ENCODE measurements at regions not wholly inside any gene's neighbourhood (a gene's known extent, or its start where the extent isn't known, plus 50 kb on each side); places are given as distances from the start of the nearest gene placed in this dataset.
"Not testable (repeated sequence)": the region's sequence is repeated elsewhere in the genome, so short reads cannot be mapped to it uniquely, and the experiment has no call there.

DNA sequence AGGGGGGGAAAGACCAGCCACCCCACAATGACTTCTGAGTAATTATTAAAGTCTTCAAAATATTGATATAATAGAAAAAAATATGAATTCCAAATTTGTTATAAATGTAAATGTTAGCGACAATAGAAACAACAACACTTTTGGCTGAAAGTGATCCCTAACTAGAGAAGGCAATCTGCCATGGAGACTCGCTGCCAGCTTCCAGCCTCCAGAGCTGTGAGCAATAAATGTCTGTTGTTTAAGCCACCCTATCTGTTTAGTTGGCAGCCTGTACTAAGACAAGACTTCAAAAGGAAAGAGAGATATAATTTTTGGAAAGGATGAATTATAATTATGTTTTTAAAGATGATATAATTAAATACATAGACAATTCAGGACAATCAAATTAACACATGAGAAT, 130.8 kb upstream of the HSFY2 start:
- DNase-seq = no peak

- DNase-seq = no peak
Observed at GRCh38 chrY:18891994-18892393, 118.5 kb upstream of the HSFY2 start.

DNA sequence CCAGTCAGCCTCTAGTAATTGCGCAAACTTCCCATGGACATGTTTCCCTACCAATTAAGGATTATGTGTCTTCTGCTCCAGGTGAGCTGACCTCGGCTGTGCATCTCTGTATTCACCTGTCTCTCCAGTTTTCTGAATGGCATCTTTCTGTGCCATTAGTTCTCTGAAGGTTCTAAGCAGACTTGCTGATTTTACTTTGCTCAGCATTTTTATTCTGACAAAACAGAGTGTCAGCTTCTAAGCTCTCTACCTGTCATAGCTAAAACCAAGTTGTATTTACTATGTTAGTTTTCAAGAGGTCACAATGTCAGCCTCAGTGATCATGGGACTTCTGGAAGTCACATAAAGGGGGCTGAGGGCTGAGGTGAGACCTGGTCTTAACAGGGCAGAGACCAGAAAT, 116.0 kb upstream of the HSFY2 start:
- no peak for DNase-seq

DNA sequence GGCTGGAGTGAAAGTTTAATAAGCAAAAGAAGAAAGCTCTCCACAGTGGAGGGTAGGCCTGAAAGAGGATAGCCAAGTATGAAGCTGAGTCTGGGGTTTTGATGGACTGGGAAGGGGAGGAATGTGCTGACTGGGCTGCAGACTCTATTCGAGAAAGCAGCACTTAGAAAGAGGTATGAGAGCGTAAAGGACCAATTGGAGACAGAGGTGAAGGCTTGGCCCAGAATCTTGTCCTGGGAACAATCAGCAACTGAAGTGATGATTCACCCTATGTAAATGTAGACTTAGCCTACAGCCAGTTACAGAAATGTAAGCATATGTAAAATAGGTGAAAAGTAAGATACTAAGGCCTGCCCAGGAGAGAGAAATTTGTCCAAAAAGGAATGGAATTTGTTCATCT, 111.2 kb upstream of the HSFY2 start:
- DNase-seq = no peak

DNA sequence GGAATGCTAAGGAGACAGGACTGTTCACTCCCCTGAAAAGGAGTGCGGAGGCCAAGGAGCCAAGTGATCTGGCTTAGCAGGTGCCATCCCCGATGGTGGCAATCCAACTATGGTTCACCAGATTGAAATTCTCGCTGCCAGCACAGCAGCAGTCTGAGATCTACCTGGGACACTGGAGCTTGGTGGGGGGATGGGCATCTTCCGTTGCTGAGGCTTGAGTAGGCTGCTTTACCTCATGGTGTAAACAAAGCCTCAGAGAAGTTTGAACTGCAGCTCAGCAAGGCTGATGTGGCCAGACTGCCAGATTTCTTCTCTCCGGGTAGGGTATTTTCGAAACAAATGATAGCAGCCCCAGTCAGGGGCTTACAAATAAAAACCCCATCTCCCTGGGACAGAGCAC, 95.6 kb upstream of the HSFY2 start:
- not testable (repeated sequence) for DNase-seq

DNA sequence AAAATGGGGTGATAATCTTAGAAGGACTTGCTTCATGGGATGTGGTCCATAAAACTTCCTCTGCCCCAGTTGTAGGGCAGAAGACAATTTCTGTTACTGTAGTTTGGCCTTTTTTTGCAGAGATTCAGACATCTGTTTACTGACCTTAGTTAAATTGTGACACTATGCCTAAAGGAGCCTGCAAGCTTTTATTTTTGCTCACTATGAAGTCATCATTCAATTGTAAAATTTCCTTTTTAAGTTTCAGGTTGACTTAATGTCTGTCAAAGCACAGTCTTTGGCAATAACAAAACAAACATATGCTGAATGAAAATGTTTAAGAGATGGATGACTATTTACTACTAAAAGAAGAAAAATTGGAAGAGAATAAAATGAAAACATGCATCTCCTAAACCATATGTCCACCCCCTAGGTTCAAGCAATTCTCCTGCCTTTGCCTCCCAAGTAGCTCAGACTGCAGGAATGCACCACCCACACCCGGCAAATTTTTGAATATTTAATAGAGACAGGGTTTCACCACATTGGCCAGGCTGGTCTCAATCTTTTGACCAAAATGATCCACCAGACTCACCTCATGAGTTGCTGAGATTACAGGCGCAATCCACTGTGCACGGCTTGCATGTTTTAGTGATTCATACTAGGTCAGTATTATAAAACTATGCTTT, 93.5 kb upstream of the HSFY2 start:
- not testable (repeated sequence) for DNase-seq

- not testable (repeated sequence) for DNase-seq
Observed at GRCh38 chrY:18860856-18861255, 87.3 kb upstream of the HSFY2 start.

DNA sequence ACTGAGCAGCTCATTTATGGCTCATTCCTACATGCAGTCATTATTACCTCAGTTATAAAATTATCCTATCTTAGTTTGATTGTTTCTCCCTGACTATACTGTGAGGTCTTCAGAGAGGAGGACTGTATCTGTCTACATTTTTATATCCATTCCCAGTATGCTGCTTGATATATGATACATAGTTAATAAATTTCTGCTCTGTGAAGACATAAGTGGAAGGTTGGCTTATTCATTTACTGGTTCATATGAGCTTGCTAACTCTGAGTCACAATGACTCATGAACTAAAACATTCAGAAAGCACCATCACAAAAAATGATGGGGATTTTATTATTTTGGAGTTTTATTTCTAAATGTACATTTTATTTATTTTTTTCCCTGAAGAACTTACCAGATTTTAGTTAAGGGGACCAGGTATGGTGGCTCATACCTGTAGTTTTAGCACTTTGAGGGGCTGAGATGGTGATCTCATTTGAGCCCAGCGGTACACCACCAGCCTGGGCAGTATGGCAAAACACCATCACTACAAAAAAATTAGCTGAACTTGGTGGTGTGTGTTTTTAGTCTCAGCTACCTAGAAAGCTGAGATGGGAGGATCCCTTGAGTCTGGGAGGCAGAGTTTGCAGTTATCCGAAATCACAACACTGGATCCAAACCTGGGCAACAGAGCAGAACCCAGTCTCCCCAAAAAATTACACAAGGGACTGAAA, 85.1 kb upstream of the HSFY2 start:
- not testable (repeated sequence) for DNase-seq

- DNase-seq = not testable (repeated sequence)
Observed at GRCh38 chrY:18855184-18855583, 81.6 kb upstream of the HSFY2 start.

DNA sequence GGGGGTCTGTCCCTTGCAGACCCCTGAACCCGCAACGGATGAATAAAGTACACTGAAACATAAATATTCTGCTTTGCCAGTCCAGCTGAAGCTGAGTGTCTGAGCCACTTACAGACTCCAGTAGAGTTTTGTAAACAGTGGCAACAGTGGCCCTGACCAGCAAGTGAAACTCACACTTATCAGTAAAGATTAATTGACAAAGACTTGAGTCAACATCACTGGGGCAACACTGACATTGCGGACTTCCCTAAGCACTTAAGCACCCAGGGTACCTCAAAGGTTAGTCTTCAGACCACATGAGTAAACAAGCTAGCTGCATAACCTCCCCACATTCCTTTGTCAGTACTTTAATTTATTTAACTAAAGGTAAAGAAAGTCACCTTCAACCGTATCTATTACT, 79.8 kb upstream of the HSFY2 start:
- DNase-seq = not testable (repeated sequence)

GRCh38 chrY:18836643-18837042, 63.1 kb upstream of the HSFY2 start:
- DNase-seq = not testable (repeated sequence)

All from stimulated activated CD4-positive, alpha-beta T cell treated with anti-CD3 and anti-CD28 coated beads, Interleukin-4, amount 100 ng/mL, for 4 hours (primary cell).